HepG2 (cell line): ENCODE measurements at regions not wholly inside any gene's neighbourhood (a gene's known extent, or its start where the extent isn't known, plus 50 kb on each side); places are given as distances from the start of the nearest gene placed in this dataset.
A peak's percentile ranks its signal among the peaks of the same experiment; 100 is the strongest.

ENCODE experiments used
- ATAC-seq: fragments of 200-7000 bp; cut with Tn5 transposase; 3 replicates; pipeline ENCODE4 v1.9.1; 2020; ENCODE audit warnings: mild to moderate bottlenecking, moderate library complexity
- BruUV-seq: library from RNA; stranded (reverse); fragments of 400-500 nt; replicated peaks from 2 replicates; lab custom pipeline; 2021; lab: Mats Ljungman, UMichigan
- CTCF ChIA-PET: fragments of 300-600 bp; formaldehyde crosslinking; extraction: SDS; loops from one replicate; lab custom pipeline; 2021; ENCODE audit warnings: low total read pairs, inconsistent platforms, low intra/inter-chr PET ratio; lab: Yijun Ruan, JAX
- POLR2A ChIA-PET: fragments of 350-600 bp; sonication (Branson Sonifier 250); formaldehyde crosslinking; loops from one replicate; lab custom pipeline; 2020; ENCODE audit warnings: antibody characterized with exemption, inconsistent platforms; lab: Yijun Ruan, JAX
- DNase-seq: peaks from one replicate; pipeline ENCODE4 v3.0.0-alpha.2; 2015; ENCODE audit warnings: low spot score
- FAIRE-seq: peaks from 3 replicates; lab custom pipeline; 2011; peaks lifted over from hg19 to GRCh38; lab: Jason Lieb, UNC
- H2AFZ ChIP-seq: one replicate; pipeline ENCODE4 v1.6.1; 2011; ENCODE audit warnings: low read length, inconsistent platforms
- H3K27ac ChIP-seq: fragments of 300-600 bp; 3 replicates; pipeline ENCODE4 v1.8.0; 2011; ENCODE audit warnings: mixed run types, mild to moderate bottlenecking, mixed read lengths, low read length, inconsistent platforms; ENCODE audit not compliant: insufficient read depth; ENCODE audit errors: extremely low read length
- H3K27me3 ChIP-seq, 2 experiments: fragments of 200-600 bp in 1 of 2; 2 replicates in 1 of 2; 3 replicates in 1 of 2; pipeline versions ENCODE4 v1.6.0 to v1.8.0; 2011; ENCODE audit warnings: low read length in 2 of 2, mild to moderate bottlenecking in 2 of 2, moderate library complexity in 2 of 2, inconsistent platforms in 1 of 2; ENCODE audit not compliant: insufficient read depth in 2 of 2, control insufficient read depth in 1 of 2
- H3K36me3 ChIP-seq, 2 experiments: fragments of 200-600 bp in 1 of 2; replicated peaks in 1 of 2; 2 replicates in 1 of 2; 3 replicates in 1 of 2; pipeline versions ENCODE4 v1.5.1 to v1.8.0; 2011; ENCODE audit warnings: low read length in 2 of 2, inconsistent platforms in 1 of 2; ENCODE audit not compliant: insufficient read depth in 2 of 2, control insufficient read depth in 1 of 2
- H3K4me1 ChIP-seq: 2 replicates; pipeline ENCODE4 v1.5.1; 2012; ENCODE audit warnings: low read length, inconsistent platforms; ENCODE audit not compliant: insufficient read depth
- H3K4me2 ChIP-seq: 2 replicates; pipeline ENCODE4 v1.6.0; 2011; ENCODE audit warnings: low read depth, low read length, inconsistent platforms
- H3K4me3 ChIP-seq, 3 experiments: fragments of 200-600 bp in 1 of 3; sonication (generic), shearing (Covaris generic) in 1 of 3; replicated peaks in 1 of 3; 2 replicates each; pipeline ENCODE4 v1.5.1; 2011 to 2016; ENCODE audit warnings: low read length in 3 of 3, inconsistent platforms in 2 of 3, low read depth in 2 of 3, mild to moderate bottlenecking in 2 of 3, control low read depth in 1 of 3, mixed read lengths in 1 of 3; ENCODE audit not compliant: insufficient read depth in 1 of 3
- H3K79me2 ChIP-seq: one replicate; pipeline ENCODE4 v1.6.1; 2011; ENCODE audit warnings: low read length, inconsistent platforms; ENCODE audit not compliant: insufficient read depth
- H3K9ac ChIP-seq: 2 replicates; pipeline ENCODE4 v1.6.0; 2011; ENCODE audit warnings: mild to moderate bottlenecking, low read depth, low read length, inconsistent platforms; ENCODE audit not compliant: insufficient read depth
- H3K9me3 ChIP-seq: 2 replicates; pipeline ENCODE4 v1.5.1; 2012; ENCODE audit warnings: mild to moderate bottlenecking, low read length
- H4K20me1 ChIP-seq: 2 replicates; pipeline ENCODE4 v1.6.0; 2011; ENCODE audit warnings: inconsistent platforms, mild to moderate bottlenecking, low read length, moderate library complexity; ENCODE audit not compliant: insufficient read depth
- ATF7 ChIP-seq, 2 experiments: fragments of 450-650 bp in 1 of 2; sonication (generic) in 1 of 2; formaldehyde crosslinking in 1 of 2; IDR thresholded peaks; 2 replicates each; pipeline versions ENCODE4 v1.4.0 to v1.6.1; 2016 to 2020; ENCODE audit warnings: antibody characterized with exemption in 1 of 2, mild to moderate bottlenecking in 1 of 2, missing genetic modification reagents in 1 of 2
- CREB1 ChIP-seq, 2 experiments: fragments of 450-650 bp in 1 of 2; IDR thresholded peaks; 2 replicates each; pipeline ENCODE4 v1.6.1; 2016 to 2017; ENCODE audit warnings: control low read depth in 1 of 2, mild to moderate bottlenecking in 1 of 2, missing compliant biosample characterization in 1 of 2, missing genetic modification characterization in 1 of 2
- PPARG ChIP-seq: conservative IDR thresholded peaks from 2 replicates; pipeline ENCODE4 v1.6.1; 2016; ENCODE audit warnings: missing biosample characterization, missing genetic modification reagents
- ZMYM3 ChIP-seq: sonication (generic); formaldehyde crosslinking; IDR thresholded peaks from 2 replicates; pipeline ENCODE4 v1.5.1; 2020; ENCODE audit warnings: mild to moderate bottlenecking, missing genetic modification reagents
- ZNF383 ChIP-seq: sonication (generic); formaldehyde crosslinking; IDR thresholded peaks from 2 replicates; pipeline ENCODE4 v1.4.0; 2020; ENCODE audit warnings: missing genetic modification reagents, mild to moderate bottlenecking, borderline replicate concordance
- ZNF687 ChIP-seq: sonication (generic); formaldehyde crosslinking; IDR thresholded peaks from 2 replicates; pipeline ENCODE4 v1.5.1; 2020; ENCODE audit warnings: mild to moderate bottlenecking, missing genetic modification reagents, moderate library complexity
- WGBS: methylation state at CpG from one replicate; pipeline ENCODE4 v1.1.6; 2017; ENCODE audit warnings: low lambda C conversion rate; 5-methylcytosine and 5-hydroxymethylcytosine counted together
- in situ Hi-C: cut with HindIII; loops from 2 replicates; pipeline ENCODE4 v1.10.0; 2017; ENCODE audit warnings: low pct_unique_long_range_greater_than_20kb; ENCODE audit not compliant: extremely low pct_ligation_motif_present
- intact Hi-C: fragments of 100-400 bp; cut with micrococcal nuclease; formaldehyde crosslinking; loops from one replicate; pipeline ENCODE4 v1.10.0; 2022; ENCODE audit not compliant: unreplicated experiment
- TF ChIP-seq, protein P1 (sequence below): sonication (generic); formaldehyde crosslinking; IDR thresholded peaks from 2 replicates; pipeline ENCODE4 v1.9.0; 2021; ENCODE audit warnings: mild to moderate bottlenecking, missing genetic modification reagents

- intact Hi-C loops (no loop called here), in situ Hi-C loops (no loop called here)
- H3K27me3 ChIP-seq = no peaks in the 10 kb centered on the region
- CTCF ChIA-PET = no interaction called here
- BruUV-seq = no TSS peak
- peaks cover 50% of the 10 kb centered on the region for H3K9me3 ChIP-seq
- no peak overlapping the region for H3K4me2 ChIP-seq
- ATAC-seq = no peak
- H3K36me3 ChIP-seq = no peaks in the 10 kb centered on the region
- no peak overlapping the region for H3K4me3 ChIP-seq
- H2AFZ ChIP-seq = no peak overlapping the region
- POLR2A ChIA-PET = no interaction called here
- TF ChIP-seq CREB1 (IDR thresholded peaks at IDR 0.05) = peak; percentile 51; the same call in 1 of the 2 replicates
- no peak for TF ChIP-seq CREB1 (CRISPR knock-in tag; IDR thresholded peaks at IDR 0.05)
- TF ChIP-seq ATF7 (IDR thresholded peaks at IDR 0.05) = peak; percentile 71
- TF ChIP-seq ATF7 (CRISPR knock-in tag; IDR thresholded peaks at IDR 0.05) = no peak
- no peak for TF ChIP-seq ZNF687 (CRISPR knock-in tag)
- no peaks in the 10 kb centered on the region for H3K4me1 ChIP-seq
- no peak overlapping the region for H3K9ac ChIP-seq
- no peak overlapping the region for H3K27ac ChIP-seq
- no peak for FAIRE-seq
- no peaks in the 10 kb centered on the region for H3K79me2 ChIP-seq
- no peaks in the 10 kb centered on the region for H4K20me1 ChIP-seq
- DNase-seq = no peak
Observed at GRCh38 chr13:105799155-105799554, 736.3 kb downstream of the EFNB2 start.

GRCh38 chr13:105798541-105798940 is 736.9 kb downstream of the EFNB2 start:
- ATAC-seq (no peak), DNase-seq (no peak), FAIRE-seq (no peak)
- H3K27ac ChIP-seq = no peak overlapping the region
- H2AFZ ChIP-seq = no peak overlapping the region
- no peaks in the 10 kb centered on the region for H3K36me3 ChIP-seq
- H3K9me3 ChIP-seq = peaks cover 55% of the 10 kb centered on the region
- H3K9ac ChIP-seq = no peak overlapping the region
- 0% methylated on average over 1 of the region's 1 CpG for WGBS
- CTCF ChIA-PET = no interaction called here
- H3K79me2 ChIP-seq = no peaks in the 10 kb centered on the region
- no TSS peak for BruUV-seq
- no peak overlapping the region for H3K4me2 ChIP-seq
- POLR2A ChIA-PET = no interaction called here
- in situ Hi-C loops = no loop called here
- no peaks in the 10 kb centered on the region for H4K20me1 ChIP-seq
- intact Hi-C loops = no loop called here
- H3K27me3 ChIP-seq = no peaks in the 10 kb centered on the region
- no peak overlapping the region for H3K4me3 ChIP-seq
- H3K4me1 ChIP-seq = no peaks in the 10 kb centered on the region
- no peak for TF ChIP-seq PPARG (CRISPR knock-in tag)
- peak; percentile 11; the same call in 1 of the 2 replicates for TF ChIP-seq CREB1 (IDR thresholded peaks at IDR 0.05)
- no peak for TF ChIP-seq CREB1 (CRISPR knock-in tag; IDR thresholded peaks at IDR 0.05)
- TF ChIP-seq, protein P1, sequence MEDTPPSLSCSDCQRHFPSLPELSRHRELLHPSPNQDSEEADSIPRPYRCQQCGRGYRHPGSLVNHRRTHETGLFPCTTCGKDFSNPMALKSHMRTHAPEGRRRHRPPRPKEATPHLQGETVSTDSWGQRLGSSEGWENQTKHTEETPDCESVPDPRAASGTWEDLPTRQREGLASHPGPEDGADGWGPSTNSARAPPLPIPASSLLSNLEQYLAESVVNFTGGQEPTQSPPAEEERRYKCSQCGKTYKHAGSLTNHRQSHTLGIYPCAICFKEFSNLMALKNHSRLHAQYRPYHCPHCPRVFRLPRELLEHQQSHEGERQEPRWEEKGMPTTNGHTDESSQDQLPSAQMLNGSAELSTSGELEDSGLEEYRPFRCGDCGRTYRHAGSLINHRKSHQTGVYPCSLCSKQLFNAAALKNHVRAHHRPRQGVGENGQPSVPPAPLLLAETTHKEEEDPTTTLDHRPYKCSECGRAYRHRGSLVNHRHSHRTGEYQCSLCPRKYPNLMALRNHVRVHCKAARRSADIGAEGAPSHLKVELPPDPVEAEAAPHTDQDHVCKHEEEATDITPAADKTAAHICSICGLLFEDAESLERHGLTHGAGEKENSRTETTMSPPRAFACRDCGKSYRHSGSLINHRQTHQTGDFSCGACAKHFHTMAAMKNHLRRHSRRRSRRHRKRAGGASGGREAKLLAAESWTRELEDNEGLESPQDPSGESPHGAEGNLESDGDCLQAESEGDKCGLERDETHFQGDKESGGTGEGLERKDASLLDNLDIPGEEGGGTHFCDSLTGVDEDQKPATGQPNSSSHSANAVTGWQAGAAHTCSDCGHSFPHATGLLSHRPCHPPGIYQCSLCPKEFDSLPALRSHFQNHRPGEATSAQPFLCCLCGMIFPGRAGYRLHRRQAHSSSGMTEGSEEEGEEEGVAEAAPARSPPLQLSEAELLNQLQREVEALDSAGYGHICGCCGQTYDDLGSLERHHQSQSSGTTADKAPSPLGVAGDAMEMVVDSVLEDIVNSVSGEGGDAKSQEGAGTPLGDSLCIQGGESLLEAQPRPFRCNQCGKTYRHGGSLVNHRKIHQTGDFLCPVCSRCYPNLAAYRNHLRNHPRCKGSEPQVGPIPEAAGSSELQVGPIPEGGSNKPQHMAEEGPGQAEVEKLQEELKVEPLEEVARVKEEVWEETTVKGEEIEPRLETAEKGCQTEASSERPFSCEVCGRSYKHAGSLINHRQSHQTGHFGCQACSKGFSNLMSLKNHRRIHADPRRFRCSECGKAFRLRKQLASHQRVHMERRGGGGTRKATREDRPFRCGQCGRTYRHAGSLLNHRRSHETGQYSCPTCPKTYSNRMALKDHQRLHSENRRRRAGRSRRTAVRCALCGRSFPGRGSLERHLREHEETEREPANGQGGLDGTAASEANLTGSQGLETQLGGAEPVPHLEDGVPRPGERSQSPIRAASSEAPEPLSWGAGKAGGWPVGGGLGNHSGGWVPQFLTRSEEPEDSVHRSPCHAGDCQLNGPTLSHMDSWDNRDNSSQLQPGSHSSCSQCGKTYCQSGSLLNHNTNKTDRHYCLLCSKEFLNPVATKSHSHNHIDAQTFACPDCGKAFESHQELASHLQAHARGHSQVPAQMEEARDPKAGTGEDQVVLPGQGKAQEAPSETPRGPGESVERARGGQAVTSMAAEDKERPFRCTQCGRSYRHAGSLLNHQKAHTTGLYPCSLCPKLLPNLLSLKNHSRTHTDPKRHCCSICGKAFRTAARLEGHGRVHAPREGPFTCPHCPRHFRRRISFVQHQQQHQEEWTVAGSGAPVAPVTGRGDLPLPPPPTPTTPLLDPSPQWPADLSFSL (CRISPR knock-in tag) = no peak
- TF ChIP-seq ZNF383 (CRISPR knock-in tag) = no peak
- no peak for TF ChIP-seq ZMYM3 (CRISPR knock-in tag)
